ENCODE measurements at regions not wholly inside any gene's neighbourhood (a gene's known extent, or its start where the extent isn't known, plus 50 kb on each side); places are given as distances from the start of the nearest gene placed in this dataset.

GRCh38 chr18:24797981-24798380, 337.5 kb downstream of the HRH4 start:
- DNase-seq = no peak

GRCh38 chr18:24799176-24799575, 338.7 kb downstream of the HRH4 start:
- no peak for DNase-seq

- no peak for DNase-seq
Measured at GRCh38 chr18:24799720-24800119, 339.3 kb downstream of the HRH4 start.

DNA sequence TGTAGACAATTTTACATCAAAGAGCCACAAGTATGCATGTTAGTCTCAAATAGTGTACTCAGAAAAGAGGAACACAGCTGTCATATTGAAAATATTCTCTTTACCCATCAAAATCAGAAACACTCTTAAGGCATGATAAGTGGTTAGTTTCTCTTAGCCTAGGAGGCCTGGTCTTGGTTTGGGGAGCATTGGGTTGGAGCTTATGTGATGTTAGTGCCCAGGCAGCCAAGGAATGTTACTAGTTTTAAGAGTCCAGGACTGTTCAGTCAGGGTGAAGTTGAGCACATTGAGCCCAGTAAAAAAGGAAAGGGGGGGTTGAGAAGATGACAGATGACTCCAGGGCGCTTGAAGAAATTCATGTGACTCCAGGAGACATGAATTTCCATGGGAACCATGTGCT, 340.6 kb downstream of the HRH4 start:
- DNase-seq = no peak

DNA sequence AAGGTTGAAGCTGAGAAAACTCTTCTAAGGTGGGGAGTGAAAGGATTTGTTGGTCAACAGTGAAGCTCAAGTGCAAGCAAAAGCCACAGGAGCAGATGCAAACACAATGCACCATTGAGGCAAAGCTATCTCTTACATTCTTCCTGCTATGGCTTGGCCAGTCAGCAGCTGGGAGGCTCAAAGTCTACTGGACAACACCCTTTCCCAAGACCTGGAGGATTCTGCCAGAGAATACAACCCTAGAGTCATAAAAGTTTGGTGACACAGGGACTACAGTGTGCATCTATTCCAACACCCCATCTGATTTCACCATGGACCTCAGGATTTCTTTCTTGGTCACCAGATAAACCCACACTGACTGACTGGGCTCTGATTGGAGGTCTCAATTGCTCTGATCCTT, 342.0 kb downstream of the HRH4 start:
- no peak for DNase-seq

DNA sequence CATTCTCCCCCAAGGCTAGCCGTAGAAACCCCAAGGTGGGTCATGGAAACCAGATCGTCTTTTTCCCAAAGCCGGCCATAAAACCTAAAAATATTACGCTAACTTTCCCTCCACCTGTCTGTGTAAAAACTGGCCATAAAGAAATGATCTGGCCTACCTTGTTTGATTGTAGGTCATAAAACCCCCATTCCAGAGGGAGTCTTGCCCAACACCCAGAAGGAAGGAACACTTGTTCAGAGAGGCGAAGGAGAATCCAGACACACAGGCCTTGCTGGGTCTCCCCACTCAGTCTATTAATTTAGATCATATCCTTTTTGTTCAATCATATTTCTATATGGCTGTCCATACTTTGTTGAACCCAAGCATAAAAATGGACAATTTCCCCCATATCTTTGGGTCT, 344.7 kb downstream of the HRH4 start:
- DNase-seq = no peak

GRCh38 chr18:24809173-24809950, 348.9 kb downstream of the HRH4 start:
- DNase-seq = no peak

- no peak for DNase-seq
Measured at GRCh38 chr18:24810561-24811305, 350.3 kb downstream of the HRH4 start.

- DNase-seq = no peak
Measured at GRCh38 chr18:24811950-24812681, 351.7 kb downstream of the HRH4 start.

- DNase-seq = no peak
Measured at GRCh38 chr18:24814521-24814920, 354.1 kb downstream of the HRH4 start.

DNA sequence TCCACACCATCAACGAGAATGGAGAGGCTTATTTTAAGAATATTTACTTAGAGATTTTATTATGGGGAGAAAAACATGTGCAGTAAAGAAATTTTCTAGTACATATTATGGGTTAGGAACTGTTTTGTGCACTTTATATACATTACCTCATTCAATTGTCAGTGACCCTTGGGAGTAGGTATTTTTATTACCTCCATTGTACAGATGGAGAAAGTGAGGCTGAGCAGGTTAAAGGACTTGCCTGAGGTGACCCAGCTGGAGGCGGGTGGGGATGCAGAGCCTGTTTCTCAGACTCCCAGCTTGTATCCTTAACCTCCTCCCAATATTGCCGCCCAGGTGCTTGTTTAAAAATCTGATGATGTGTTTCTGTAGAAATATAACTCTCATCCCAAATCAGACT, 356.7 kb downstream of the HRH4 start:
- no peak for DNase-seq

DNA sequence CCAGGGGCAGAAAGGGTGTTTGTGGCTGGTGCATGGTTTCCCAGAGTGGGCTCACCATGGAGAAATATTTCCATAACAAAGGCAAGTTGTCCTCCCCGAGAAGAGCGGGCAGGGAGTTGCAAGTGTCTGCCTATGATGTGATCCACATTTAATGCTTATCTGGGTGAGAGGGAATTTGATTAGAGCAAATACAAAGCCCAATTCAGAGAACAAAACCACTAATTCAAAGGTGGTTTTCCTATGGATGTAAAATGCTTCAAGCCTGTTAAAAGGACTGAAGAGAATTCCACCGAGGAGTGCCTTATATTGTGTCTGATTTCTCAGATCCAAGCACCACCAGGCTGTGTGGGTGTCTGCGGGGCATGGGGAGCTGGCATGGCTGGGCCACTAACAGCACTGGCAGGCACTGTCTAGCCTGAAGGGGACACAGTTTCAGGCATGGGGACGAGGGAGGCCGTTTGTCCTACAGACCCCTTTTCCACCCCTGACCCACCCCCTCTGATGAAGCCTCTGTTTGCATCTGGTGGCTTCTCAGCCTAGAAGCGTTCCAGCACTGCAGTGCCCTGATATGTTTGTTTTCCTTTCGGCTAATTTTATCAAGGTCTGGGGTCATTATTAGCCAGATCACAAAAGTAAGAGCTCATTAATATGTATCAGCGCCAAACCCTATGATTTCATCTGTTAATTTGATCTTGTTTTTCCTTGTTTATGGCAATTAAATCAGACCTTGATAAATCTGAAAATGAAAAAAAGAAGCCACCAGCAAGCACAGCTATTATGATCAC, 357.3 kb downstream of the HRH4 start:
- no peak for DNase-seq

DNA sequence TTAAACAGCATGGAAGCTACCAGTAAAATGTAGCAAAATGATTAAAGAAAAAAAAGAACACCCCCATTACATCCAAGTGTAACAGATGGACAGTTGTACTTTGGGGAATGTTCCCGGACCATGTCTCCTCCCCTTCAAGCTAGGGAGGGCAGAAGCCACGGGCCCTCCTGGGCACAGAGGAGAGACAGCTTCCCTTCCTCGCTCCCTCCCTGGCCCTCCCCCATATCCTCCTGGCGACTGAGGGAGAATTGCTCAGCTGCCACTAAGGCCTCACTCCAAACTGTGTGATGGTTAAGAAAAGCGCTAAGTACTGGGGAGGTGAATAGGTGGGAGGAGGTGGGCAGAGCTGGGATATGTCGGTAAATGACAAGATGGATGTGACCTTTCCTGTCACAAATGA, 358.0 kb downstream of the HRH4 start:
- DNase-seq = no peak

DNA sequence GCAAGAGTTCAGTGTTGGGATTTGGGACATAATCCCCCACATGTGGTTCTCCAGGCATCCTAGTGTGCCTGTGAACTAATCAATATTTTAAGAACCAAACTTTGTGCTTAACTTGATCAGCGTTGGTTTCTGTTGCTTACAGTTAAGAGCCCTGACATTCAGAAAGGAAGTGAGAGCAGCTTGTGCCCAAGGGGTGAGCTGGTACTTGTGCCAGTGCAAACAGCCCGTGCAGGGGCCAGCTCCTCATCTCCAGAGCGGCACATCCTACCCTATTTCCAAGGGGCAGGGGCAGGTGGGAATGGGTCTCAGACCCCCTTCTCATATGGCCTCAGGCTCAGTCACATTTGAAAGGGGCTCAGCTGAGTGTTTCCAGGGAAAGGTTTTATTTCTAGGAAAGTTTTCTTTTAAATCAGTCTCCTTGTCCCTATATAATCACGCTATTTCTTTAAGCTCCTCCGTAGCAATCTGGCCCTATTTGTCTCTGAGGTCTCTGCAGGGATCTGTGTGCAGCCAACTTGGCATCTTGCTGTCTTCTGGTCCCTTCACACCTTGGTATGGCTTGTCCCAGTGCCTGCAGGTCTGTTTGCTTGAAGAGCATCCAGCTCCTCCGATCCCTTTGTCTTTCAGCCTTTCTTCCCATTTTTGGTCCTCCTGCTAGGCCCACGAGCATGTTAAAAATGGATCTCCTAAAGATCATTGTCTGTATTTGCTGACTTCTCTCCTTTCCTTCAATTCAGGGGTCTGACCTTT, 358.9 kb downstream of the HRH4 start:
- DNase-seq = no peak

DNA sequence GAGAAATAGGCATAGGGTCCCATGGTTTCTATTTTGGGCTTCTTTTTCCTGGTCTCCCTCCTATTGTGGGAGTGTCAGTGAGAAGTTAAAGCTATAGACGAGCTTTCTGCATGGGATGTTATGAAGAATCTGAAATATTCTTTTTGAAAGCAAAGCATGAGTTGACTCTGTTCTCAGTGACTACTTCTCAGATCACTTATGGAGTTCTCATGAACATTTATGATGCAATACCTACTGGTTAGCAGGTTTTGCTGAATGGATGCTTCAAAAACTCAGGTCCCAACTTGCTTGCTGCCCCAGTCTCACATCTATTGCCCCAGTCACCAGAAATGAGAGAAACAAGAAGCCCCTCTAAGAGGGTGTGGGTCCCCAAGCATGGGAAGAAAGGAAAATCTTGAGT, 365.0 kb downstream of the HRH4 start:
- no peak for DNase-seq

- no peak for DNase-seq
Measured at GRCh38 chr18:24826605-24827004, 366.2 kb downstream of the HRH4 start.

- no peak for DNase-seq
Measured at GRCh38 chr18:24827501-24827900, 367.1 kb downstream of the HRH4 start.

DNA sequence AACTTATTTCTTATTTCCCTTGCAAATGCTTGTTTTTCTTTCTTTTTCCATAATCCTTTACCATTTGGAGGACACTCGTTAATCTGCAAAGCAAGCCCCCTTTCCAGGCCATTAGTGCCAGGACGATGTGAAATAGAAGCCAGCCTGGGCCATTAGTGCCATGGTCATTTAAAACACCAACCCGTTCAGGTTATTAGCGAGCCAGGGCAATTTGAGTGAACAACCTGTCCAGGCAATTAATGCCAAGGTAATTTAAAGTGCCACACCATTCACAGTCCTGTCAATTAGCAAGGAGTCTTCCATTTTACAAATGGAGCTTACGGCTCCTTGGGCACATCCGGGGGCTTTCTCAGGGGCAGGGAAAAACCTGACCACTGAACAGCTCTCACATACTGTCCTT, 370.6 kb downstream of the HRH4 start:
- no peak for DNase-seq

DNA sequence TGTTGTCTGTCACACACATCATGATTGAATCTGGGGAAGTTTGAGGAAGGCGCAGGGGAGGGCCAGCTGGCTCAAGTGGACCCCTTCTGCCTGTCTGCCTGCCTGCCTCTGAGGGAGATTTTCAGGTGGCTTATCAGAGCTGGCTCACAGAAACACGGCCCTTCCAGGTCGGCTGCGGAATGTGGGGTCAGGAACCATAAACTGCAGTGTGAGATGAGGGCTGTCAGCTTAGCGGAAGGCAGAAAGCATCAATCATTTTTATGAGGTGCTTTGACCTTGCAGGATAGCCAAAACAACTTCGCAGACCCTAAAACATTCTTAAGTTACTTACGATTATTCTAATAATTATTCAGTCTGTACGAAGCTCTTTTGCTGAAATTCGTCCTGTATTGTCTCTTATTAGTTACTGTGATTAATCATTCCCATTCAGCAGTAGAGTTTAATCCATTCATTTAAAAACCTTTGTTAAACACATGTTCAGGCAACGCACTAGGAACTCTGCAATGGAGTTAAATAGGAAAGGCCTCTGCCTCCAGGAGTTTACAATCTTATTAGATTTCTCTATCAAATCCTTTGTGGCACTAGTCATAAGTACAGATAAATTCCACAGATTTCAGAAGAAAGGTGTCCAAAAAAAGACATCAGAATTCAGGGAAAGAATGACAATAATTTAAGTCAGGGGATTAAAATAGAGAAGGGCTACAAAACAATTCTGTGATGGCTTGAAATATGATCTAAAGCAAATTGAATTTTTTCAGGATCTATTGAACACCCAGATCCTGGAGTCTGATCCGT, 371.6 kb downstream of the HRH4 start:
- DNase-seq = no peak

- DNase-seq = no peak
Measured at GRCh38 chr18:24835751-24836150, 375.3 kb downstream of the HRH4 start.

DNA sequence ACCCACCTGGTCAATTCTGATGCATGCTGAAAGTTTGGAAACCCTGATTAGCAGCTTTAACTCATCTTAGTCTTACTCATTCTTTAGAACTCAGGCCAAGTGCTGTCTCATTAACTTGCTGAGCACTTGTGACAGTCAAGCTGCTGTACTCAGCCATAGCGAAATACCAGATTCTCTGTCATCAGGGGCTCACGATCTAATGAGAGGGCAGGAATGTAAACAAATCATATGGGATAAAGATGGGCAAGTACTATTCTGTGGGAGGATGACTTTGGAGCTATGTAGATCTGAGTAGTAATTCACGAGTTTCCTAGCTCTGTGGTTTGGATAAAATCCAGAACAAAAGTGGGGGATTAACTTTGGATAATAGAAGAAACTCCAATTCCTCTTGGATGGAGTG, 376.6 kb downstream of the HRH4 start:
- DNase-seq = no peak
